HG03045 (cell line): ENCODE measurements at regions not wholly inside any gene's neighbourhood (a gene's known extent, or its start where the extent isn't known, plus 50 kb on each side); places are given as distances from the start of the nearest gene placed in this dataset.
"Not testable (repeated sequence)": the region's sequence is repeated elsewhere in the genome, so short reads cannot be mapped to it uniquely, and the experiment has no call there.

Source experiments
- ATAC-seq: cut with Tn5 transposase; IDR thresholded peaks from one replicate; pipeline ENCODE4 v1.9.1; 2021; ENCODE audit warnings: mild to moderate bottlenecking, moderate library complexity; ENCODE audit not compliant: unreplicated experiment

DNA sequence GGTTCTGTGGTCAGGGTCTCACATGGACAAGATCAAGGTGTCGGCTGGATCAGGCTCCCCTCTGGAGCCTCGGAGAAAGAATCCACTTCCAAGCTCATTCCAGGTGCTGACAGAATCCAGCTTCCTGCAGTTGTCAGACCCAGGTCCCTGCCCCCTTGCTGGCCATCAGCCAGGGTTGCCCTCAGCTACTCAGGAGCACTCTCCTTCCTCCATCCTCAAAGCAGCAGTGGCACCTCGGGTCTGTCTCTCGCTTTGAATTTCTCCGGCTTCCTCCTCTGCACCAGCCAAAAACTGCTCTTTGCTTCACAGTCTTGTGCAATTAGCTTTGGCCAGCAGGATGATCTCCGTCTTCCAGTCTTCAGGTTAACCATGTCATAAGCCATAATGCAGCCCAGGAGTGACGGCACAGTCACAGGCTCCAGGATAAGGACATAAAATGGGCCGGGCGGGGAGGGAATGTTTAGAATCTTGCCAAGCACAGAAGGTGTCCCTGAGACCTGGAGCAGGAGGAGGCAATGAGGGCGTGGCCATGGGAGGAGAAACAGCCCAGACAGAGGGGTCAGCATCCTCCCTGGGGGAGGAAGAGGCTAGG lies 79.4 kb upstream of the SLC25A33 start:
- ATAC-seq = no peak

DNA sequence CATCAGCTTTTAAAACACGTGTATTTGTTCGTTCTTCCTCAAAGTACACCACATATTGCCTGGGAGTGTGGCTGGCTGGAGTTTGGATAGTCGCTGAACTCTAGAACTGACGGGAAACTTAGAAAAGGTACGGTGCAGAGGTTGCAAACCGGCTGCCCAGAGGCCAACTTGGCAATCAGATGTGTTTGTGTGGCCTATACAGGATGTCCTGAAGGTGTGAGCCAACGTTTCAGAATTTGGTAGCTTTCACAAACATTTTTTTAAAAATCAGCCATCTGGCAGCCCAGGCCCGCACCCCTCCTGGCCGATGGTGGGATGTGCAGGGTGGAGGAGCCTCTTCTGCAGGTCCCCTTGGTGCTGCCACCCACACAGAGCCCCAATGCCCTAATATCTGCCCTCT lies 73.6 kb upstream of the SLC25A33 start:
- no peak for ATAC-seq

DNA sequence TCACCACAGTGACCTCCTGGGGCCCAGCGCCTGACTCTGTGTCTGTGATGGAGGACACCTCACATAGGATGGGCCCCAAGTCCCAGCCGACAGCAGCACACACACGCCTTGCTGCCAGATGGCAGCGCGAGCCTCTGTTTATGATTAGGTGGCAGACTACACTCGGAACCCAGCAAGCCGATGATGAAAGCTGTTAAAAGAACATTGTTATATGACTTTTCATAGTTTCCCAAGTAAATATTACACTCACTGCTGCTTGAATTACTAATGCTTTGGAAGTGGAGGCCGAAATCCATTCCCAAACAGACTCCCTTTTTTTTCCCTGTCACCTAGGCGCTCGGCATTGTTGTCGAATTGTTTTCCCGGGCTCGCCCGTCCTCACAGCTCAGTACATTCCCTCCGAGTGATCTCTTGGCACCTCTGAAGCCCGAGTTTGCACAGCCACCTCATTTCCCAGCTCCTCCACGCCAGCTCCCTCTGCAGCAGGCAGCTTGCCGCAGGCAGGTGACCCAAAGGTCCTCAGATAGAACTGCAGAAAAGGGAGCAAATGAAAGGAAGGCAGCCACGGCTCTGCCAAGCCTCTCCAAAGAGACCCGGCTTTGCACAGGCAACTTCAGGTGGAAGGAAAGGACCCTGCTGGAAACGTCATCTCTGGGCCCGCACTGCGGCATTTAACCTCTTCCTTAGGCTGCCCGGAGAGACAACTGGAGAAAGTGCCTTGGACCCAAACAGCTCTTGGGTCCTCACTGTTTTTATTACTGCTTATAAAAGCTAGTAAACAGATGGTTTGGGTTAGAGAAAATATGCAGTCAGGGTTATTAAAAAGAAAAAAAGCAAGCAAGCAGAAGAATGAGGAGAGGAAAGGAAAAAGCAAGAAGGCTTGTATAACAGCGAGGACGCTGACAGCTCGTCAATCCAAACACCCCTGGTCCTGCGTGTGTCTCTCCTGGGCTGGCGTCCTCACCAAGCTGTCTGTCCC lies 72.2 kb upstream of the SLC25A33 start:
- no peak for ATAC-seq

GRCh38 chr1:9469882-9470281 lies 69.4 kb upstream of the SLC25A33 start:
- not testable (repeated sequence) for ATAC-seq

- no peak for ATAC-seq
Measured at GRCh38 chr1:9471679-9472078, 67.6 kb upstream of the SLC25A33 start.

GRCh38 chr1:9472386-9473031 lies 66.8 kb upstream of the SLC25A33 start:
- no peak for ATAC-seq

DNA sequence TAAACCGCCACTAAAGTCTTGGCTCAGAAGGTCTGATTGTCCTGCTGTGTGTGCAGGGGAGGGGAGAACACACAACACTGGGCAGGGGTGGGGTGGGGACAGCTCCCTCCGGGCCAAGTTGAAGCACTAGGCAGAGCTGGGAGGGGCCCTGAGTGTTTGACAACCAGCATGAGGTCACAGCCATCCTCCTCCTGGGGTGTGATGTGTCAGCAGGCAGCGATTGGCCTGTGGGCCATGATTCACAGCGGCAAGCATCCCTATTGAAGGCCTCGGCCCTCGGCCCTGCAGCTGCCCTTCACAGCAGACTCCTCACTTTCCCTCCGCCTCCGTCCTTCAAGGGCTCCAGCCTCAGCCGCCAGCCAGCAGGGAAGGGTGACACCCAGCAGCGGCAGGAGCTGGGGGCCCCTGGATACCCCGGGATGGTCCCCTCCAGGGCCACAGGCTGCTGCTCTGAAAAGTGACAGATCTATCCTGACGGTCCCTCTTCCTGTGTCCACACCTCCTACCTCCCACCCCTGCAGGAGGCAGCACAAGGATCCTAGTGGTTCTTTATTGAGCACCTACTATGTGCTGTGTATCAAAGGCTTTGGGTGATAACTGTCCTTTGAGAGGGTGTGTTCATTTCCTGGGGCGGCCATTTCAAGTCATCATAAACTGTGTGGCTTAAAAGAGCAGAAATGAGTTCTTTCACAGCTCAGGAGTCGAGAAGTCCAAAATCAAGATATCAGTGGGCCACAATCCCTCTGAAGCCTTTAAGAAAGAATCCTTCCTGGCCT lies 66.0 kb upstream of the SLC25A33 start:
- no peak for ATAC-seq

DNA sequence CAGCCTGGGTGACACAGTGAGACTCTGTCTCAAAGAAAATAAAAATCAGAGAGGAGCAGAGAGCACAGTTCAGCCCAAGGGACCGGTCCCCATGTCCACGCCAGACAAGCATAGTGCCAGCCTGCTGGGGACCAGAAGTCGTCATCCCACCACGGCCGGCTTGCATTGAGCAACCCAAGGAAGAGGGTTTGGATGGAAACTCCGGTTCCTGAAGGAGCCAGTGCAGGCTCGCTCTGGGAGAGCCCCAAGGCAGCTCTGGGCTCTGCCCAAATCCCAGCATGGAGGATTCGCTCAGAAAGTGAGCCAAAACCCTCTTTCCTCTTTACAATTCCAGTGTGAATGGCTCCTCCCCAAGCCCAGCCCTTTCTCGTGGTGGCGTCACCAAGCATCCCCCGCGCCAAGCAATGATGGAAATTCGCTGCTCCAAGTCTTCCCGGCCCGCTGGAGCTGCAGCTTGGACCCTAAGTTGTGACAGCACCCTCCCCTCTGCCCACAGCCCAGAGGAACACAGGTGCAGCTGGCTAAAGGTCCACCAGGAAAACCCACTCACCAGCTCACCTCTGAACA lies 64.1 kb upstream of the SLC25A33 start:
- no peak for ATAC-seq

- no peak for ATAC-seq
Measured at GRCh38 chr1:9476790-9477463, 62.3 kb upstream of the SLC25A33 start.

GRCh38 chr1:9477535-9477934 lies 61.7 kb upstream of the SLC25A33 start:
- ATAC-seq = no peak

DNA sequence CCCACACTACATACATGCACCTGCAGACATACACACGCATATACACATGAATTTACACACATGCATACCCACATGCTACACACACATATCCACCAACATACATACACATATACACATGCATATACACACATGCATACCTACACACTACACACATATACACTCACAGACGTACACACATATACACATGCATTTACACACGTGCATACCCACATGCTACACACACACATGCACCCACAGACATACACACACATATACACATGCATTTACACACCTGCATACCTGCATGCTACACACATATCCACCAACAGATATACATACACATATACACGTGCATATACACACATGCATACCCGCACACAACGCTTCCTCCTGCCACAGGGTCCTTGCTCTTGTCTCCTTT lies 61.2 kb upstream of the SLC25A33 start:
- ATAC-seq = no peak

DNA sequence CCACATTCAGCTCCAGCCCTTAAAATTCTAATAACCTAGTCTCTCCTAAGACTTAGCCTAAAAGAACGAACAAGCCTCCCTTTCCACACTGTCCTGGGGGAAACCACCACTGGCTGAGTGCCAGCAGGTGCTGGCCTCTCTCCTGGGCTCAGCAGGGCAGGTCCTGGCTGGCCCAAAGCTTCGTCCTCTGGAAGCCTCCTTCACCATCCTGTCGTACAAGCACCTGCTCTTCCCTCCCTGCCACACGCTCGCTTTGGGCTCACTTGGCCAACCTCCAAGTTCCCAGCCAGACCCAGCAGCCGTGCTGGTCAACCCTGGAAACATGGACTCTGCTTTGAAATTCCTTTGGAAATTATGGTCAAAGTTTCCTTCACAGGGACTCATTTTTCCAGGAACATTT lies 58.2 kb upstream of the SLC25A33 start:
- no peak for ATAC-seq

DNA sequence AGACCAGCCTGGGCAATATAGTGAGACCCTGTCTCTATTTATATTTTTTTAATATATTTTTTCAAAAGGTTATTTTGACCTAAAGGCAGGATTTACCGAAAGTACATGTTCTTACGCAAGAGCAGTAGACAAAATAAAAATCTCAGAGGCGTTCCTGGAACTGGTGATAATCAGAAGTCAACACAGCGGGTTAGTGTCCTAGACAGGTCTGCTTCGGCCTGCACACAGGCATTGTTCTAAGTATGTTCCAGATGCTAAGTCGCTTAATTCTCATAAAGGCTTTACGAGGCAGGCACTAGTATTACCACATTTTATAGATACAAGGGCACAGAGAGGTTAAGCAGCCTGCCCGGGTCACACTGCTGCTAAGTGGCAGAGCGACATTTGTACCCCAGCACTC lies 56.9 kb upstream of the SLC25A33 start:
- ATAC-seq = no peak

- no peak for ATAC-seq
Measured at GRCh38 chr1:9482816-9483572, 56.3 kb upstream of the SLC25A33 start.

DNA sequence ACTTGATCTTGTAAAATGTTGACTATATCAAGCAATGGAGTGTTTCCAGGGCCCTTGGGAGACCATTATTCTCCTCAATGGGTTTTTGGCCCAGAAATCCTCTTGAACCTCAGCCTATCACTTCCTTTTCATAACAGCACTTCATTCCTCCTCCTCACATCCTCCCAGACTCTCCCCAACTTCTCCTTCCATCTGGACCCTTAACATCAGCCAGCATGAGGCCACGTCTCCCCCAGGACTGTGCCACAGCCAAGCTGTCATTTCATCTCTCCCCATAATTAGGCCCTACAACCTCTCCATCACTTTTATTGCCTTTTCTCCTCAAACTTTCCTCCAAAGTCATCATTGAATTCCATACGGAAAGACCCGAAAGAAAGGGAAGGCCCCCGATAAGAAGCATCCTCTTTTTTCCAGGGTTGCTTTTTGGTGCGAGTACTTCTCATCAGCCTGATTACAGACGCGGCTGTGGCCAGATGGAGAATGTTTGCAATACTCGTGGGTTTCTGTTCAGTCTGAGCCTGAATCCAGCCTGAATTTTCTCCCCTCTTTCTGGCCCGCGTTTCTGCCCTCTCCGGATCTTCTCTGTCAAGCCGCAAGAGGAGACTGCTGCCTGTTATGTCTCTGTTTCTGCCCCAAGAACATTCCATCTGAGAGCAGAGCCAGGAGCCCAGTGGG lies 52.7 kb upstream of the SLC25A33 start:
- no peak for ATAC-seq
